ENCODE measurements at regions not wholly inside any gene's neighbourhood (a gene's known extent, or its start where the extent isn't known, plus 50 kb on each side); places are given as distances from the start of the nearest gene placed in this dataset.

- H3K36me3 ChIP-seq (ENCODE audit: control insufficient read depth, insufficient read depth, low read length), result no peaks in the 10 kb centered on the region
- H2BK5ac ChIP-seq (ENCODE audit: low read length), result no peak overlapping the region
- no peak overlapping the region for H4K5ac ChIP-seq (ENCODE audit: low read length)
- no peak overlapping the region for H3K9ac ChIP-seq (ENCODE audit: low read length)
- no peak overlapping the region for H2BK15ac ChIP-seq (replicated peaks; ENCODE audit: low read depth)
- H3K27ac ChIP-seq (ENCODE audit: low read depth, low read length), result no peak overlapping the region
- H4K8ac ChIP-seq (ENCODE audit: low read depth, low read length), result no peak overlapping the region
- no peak overlapping the region for H3K56ac ChIP-seq (ENCODE audit: low read length)
- no peak for DNase-seq
- no peak overlapping the region for H3K4ac ChIP-seq (ENCODE audit: low read depth, low read length)
- H2AK5ac ChIP-seq (ENCODE audit: low read length), result no peak overlapping the region
- no peak overlapping the region for H3K4me2 ChIP-seq (ENCODE audit: low read length)
- H2BK120ac ChIP-seq (ENCODE audit: low read depth, low read length), result no peak overlapping the region
- no peak overlapping the region for H3K4me3 ChIP-seq (ENCODE audit: low read length)
- no peaks in the 10 kb centered on the region for H3K79me2 ChIP-seq (ENCODE audit: control insufficient read depth, insufficient read depth, low read length)
- no peaks in the 10 kb centered on the region for H3K27me3 ChIP-seq (ENCODE audit: insufficient read depth, low read length, poor library complexity)
- H3K18ac ChIP-seq (ENCODE audit: low read length), result no peak overlapping the region
- H3K4me1 ChIP-seq (ENCODE audit: control insufficient read depth, low read depth, low read length), result no peaks in the 10 kb centered on the region
- H3K79me1 ChIP-seq (ENCODE audit: low read length), result no peaks in the 10 kb centered on the region
- no peak overlapping the region for H3K23ac ChIP-seq (ENCODE audit: low read length)
Observed at GRCh38 chr6:144768551-144769075, 483.5 kb downstream of the UTRN start.

GRCh38 chr6:144769142-144769541, 484.0 kb downstream of the UTRN start:
- H3K36me3 ChIP-seq (ENCODE audit: control insufficient read depth, insufficient read depth, low read length), result no peaks in the 10 kb centered on the region
- H3K27me3 ChIP-seq (ENCODE audit: insufficient read depth, low read length, poor library complexity), result no peaks in the 10 kb centered on the region
- no peak overlapping the region for H3K4me3 ChIP-seq (ENCODE audit: low read length)
- H2BK5ac ChIP-seq (ENCODE audit: low read length), result no peak overlapping the region
- no peak overlapping the region for H3K18ac ChIP-seq (ENCODE audit: low read length)
- H2BK15ac ChIP-seq (replicated peaks; ENCODE audit: low read depth), result no peak overlapping the region
- H3K4me1 ChIP-seq (ENCODE audit: control insufficient read depth, low read depth, low read length), result no peaks in the 10 kb centered on the region
- no peak overlapping the region for H4K5ac ChIP-seq (ENCODE audit: low read length)
- H3K4me2 ChIP-seq (ENCODE audit: low read length), result no peak overlapping the region
- no peaks in the 10 kb centered on the region for H3K79me1 ChIP-seq (ENCODE audit: low read length)
- no peak overlapping the region for H3K23ac ChIP-seq (ENCODE audit: low read length)
- H2BK120ac ChIP-seq (ENCODE audit: low read depth, low read length), result no peak overlapping the region
- no peak overlapping the region for H3K56ac ChIP-seq (ENCODE audit: low read length)
- no peak overlapping the region for H3K4ac ChIP-seq (ENCODE audit: low read depth, low read length)
- H2AK5ac ChIP-seq (ENCODE audit: low read length), result no peak overlapping the region
- H3K27ac ChIP-seq (ENCODE audit: low read depth, low read length), result no peak overlapping the region
- DNase-seq, result no peak
- WGBS (ENCODE audit: extremely low coverage, insufficient coverage, low lambda C conversion rate), result no CpG with 5 or more reads among the region's 3 CpGs
- H3K9ac ChIP-seq (ENCODE audit: low read length), result no peak overlapping the region
- H3K79me2 ChIP-seq (ENCODE audit: control insufficient read depth, insufficient read depth, low read length), result no peaks in the 10 kb centered on the region
- no peak overlapping the region for H4K8ac ChIP-seq (ENCODE audit: low read depth, low read length)

- Histone ChIP-seq H3K4me2 (ENCODE audit: low read length) (no peak overlapping the region), H4K8ac (ENCODE audit: low read depth, low read length) (no peak overlapping the region), H3K4ac (ENCODE audit: low read depth, low read length) (no peak overlapping the region), H2BK15ac (replicated peaks; ENCODE audit: low read depth) (no peak overlapping the region), H2AK5ac (ENCODE audit: low read length) (no peak overlapping the region), H3K79me1 (ENCODE audit: low read length) (no peaks in the 10 kb centered on the region), H3K27me3 (ENCODE audit: insufficient read depth, low read length, poor library complexity) (no peaks in the 10 kb centered on the region), H3K56ac (ENCODE audit: low read length) (no peak overlapping the region), H3K9ac (ENCODE audit: low read length) (no peak overlapping the region), H3K23ac (ENCODE audit: low read length) (no peak overlapping the region), H2BK5ac (ENCODE audit: low read length) (no peak overlapping the region), H3K27ac (ENCODE audit: low read depth, low read length) (no peak overlapping the region), H3K36me3 (ENCODE audit: control insufficient read depth, insufficient read depth, low read length) (no peaks in the 10 kb centered on the region), H3K18ac (ENCODE audit: low read length) (no peak overlapping the region), H2BK120ac (ENCODE audit: low read depth, low read length) (no peak overlapping the region), H4K5ac (ENCODE audit: low read length) (no peak overlapping the region), H3K79me2 (ENCODE audit: control insufficient read depth, insufficient read depth, low read length) (no peaks in the 10 kb centered on the region), H3K4me1 (ENCODE audit: control insufficient read depth, low read depth, low read length) (no peaks in the 10 kb centered on the region), H3K4me3 (ENCODE audit: low read length) (no peak overlapping the region)
- WGBS (ENCODE audit: extremely low coverage, insufficient coverage, low lambda C conversion rate), result no CpG with 5 or more reads among the region's 6 CpGs
- DNase-seq, result peak; percentile 16
Observed at GRCh38 chr6:144776031-144776819, 491.1 kb downstream of the UTRN start.

- no peak overlapping the region for H3K56ac ChIP-seq (ENCODE audit: low read length)
- no peaks in the 10 kb centered on the region for H3K79me1 ChIP-seq (ENCODE audit: low read length)
- H3K4me1 ChIP-seq (ENCODE audit: control insufficient read depth, low read depth, low read length), result no peaks in the 10 kb centered on the region
- no peak overlapping the region for H3K4me3 ChIP-seq (ENCODE audit: low read length)
- H3K36me3 ChIP-seq (ENCODE audit: control insufficient read depth, insufficient read depth, low read length), result no peaks in the 10 kb centered on the region
- H3K27ac ChIP-seq (ENCODE audit: low read depth, low read length), result no peak overlapping the region
- H4K5ac ChIP-seq (ENCODE audit: low read length), result no peak overlapping the region
- H2BK15ac ChIP-seq (replicated peaks; ENCODE audit: low read depth), result no peak overlapping the region
- H3K79me2 ChIP-seq (ENCODE audit: control insufficient read depth, insufficient read depth, low read length), result no peaks in the 10 kb centered on the region
- no peak for DNase-seq
- H2AK5ac ChIP-seq (ENCODE audit: low read length), result no peak overlapping the region
- no peak overlapping the region for H3K9ac ChIP-seq (ENCODE audit: low read length)
- H3K18ac ChIP-seq (ENCODE audit: low read length), result no peak overlapping the region
- H2BK120ac ChIP-seq (ENCODE audit: low read depth, low read length), result no peak overlapping the region
- H2BK5ac ChIP-seq (ENCODE audit: low read length), result no peak overlapping the region
- no peak overlapping the region for H3K4me2 ChIP-seq (ENCODE audit: low read length)
- H4K8ac ChIP-seq (ENCODE audit: low read depth, low read length), result no peak overlapping the region
- no peak overlapping the region for H3K4ac ChIP-seq (ENCODE audit: low read depth, low read length)
- no peaks in the 10 kb centered on the region for H3K27me3 ChIP-seq (ENCODE audit: insufficient read depth, low read length, poor library complexity)
- no peak overlapping the region for H3K23ac ChIP-seq (ENCODE audit: low read length)
Observed at GRCh38 chr6:144777249-144777648, 492.1 kb downstream of the UTRN start.

GRCh38 chr6:144778056-144778455, 492.9 kb downstream of the UTRN start:
- no peak for DNase-seq
- no peak overlapping the region for H3K23ac ChIP-seq (ENCODE audit: low read length)
- no peak overlapping the region for H2AK5ac ChIP-seq (ENCODE audit: low read length)
- H2BK120ac ChIP-seq (ENCODE audit: low read depth, low read length), result no peak overlapping the region
- H3K4me1 ChIP-seq (ENCODE audit: control insufficient read depth, low read depth, low read length), result no peaks in the 10 kb centered on the region
- no peak overlapping the region for H3K4ac ChIP-seq (ENCODE audit: low read depth, low read length)
- H3K56ac ChIP-seq (ENCODE audit: low read length), result no peak overlapping the region
- no peaks in the 10 kb centered on the region for H3K79me1 ChIP-seq (ENCODE audit: low read length)
- H3K36me3 ChIP-seq (ENCODE audit: control insufficient read depth, insufficient read depth, low read length), result no peaks in the 10 kb centered on the region
- H3K27ac ChIP-seq (ENCODE audit: low read depth, low read length), result no peak overlapping the region
- H4K5ac ChIP-seq (ENCODE audit: low read length), result no peak overlapping the region
- H3K79me2 ChIP-seq (ENCODE audit: control insufficient read depth, insufficient read depth, low read length), result no peaks in the 10 kb centered on the region
- no CpG with 5 or more reads among the region's 2 CpGs for WGBS (ENCODE audit: extremely low coverage, insufficient coverage, low lambda C conversion rate)
- no peak overlapping the region for H3K18ac ChIP-seq (ENCODE audit: low read length)
- H3K4me3 ChIP-seq (ENCODE audit: low read length), result no peak overlapping the region
- no peaks in the 10 kb centered on the region for H3K27me3 ChIP-seq (ENCODE audit: insufficient read depth, low read length, poor library complexity)
- H2BK5ac ChIP-seq (ENCODE audit: low read length), result no peak overlapping the region
- no peak overlapping the region for H4K8ac ChIP-seq (ENCODE audit: low read depth, low read length)
- no peak overlapping the region for H2BK15ac ChIP-seq (replicated peaks; ENCODE audit: low read depth)
- H3K9ac ChIP-seq (ENCODE audit: low read length), result no peak overlapping the region
- H3K4me2 ChIP-seq (ENCODE audit: low read length), result no peak overlapping the region
